ENCODE measurements at regions not wholly inside any gene's neighbourhood (a gene's known extent, or its start where the extent isn't known, plus 50 kb on each side); places are given as distances from the start of the nearest gene placed in this dataset.

DNA sequence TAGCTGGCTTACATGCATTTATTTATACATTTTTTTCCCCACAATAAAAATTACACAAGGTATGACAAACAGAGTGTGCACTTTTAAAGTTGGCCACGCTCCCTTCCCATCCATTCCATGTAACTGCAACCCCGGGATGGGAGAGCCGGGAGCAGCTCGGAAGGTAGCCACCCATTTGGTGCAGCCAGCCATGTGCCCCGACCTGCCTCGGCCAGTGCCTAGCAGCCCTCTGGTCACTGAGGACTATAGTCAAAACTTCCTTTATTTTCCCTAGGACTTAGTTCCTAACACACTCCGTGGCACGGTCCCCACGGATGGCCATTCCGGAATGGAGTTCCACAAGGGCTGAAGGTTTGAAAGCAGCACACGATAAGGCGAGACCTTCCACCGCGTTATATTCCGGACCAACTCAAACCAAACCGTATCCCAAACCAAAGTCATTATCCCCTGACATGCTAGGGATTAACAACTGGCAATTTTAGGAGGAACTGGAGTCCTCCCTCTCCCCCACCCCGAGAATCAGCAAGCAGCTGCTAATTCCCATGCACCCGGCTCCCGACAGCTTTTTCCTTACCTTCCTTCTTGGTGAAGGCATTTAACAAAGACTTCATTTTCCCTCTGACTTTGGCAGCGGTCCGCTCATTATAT, 426.4 kb downstream of the SHANK2 start:
- TF ChIP-seq LEF1 (IDR thresholded peaks at IDR 0.05; ENCODE audit: borderline replicate concordance) (no peak), TARDBP (IDR thresholded peaks at IDR 0.05) (no peak), SP1 (IDR thresholded peaks at IDR 0.05) (no peak), FOXK2 (IDR thresholded peaks at IDR 0.05) (no peak), FOXA1 (IDR thresholded peaks at IDR 0.05) (no peak), CTBP1 (IDR thresholded peaks at IDR 0.05; ENCODE audit: borderline replicate concordance) (no peak), L3MBTL2 (conservative IDR thresholded peaks at IDR 0.05) (no peak), NFRKB (IDR thresholded peaks at IDR 0.05) (no peak), SUZ12 (IDR thresholded peaks at IDR 0.05) (no peak), BHLHE40 (IDR thresholded peaks at IDR 0.05; ENCODE audit: borderline replicate concordance) (no peak)
- TF ChIP-seq, protein P1, sequence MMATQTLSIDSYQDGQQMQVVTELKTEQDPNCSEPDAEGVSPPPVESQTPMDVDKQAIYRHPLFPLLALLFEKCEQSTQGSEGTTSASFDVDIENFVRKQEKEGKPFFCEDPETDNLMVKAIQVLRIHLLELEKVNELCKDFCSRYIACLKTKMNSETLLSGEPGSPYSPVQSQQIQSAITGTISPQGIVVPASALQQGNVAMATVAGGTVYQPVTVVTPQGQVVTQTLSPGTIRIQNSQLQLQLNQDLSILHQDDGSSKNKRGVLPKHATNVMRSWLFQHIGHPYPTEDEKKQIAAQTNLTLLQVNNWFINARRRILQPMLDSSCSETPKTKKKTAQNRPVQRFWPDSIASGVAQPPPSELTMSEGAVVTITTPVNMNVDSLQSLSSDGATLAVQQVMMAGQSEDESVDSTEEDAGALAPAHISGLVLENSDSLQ (IDR thresholded peaks at IDR 0.05) = no peak

All from HEK293T (cell line).